ENCODE measurements at regions not wholly inside any gene's neighbourhood (a gene's known extent, or its start where the extent isn't known, plus 50 kb on each side); places are given as distances from the start of the nearest gene placed in this dataset.

GRCh38 chr11:42232673-42233072 lies 773.2 kb upstream of the LRRC4C start:
- DNase-seq (ENCODE audit: low read depth) = no peak
- no peak overlapping the region for H3K4me3 ChIP-seq (ENCODE audit: low read depth, low read length)
- TF ChIP-seq CTCF (IDR thresholded peaks at IDR 0.05; ENCODE audit: control insufficient read depth, extremely low read depth, insufficient read depth) = no peak

GRCh38 chr11:42234451-42234951 lies 775.0 kb upstream of the LRRC4C start:
- no peak for DNase-seq (ENCODE audit: low read depth)
- H3K4me3 ChIP-seq (ENCODE audit: low read depth, low read length) = no peak overlapping the region
- TF ChIP-seq CTCF (IDR thresholded peaks at IDR 0.05; ENCODE audit: control insufficient read depth, extremely low read depth, insufficient read depth) = no peak

GRCh38 chr11:42237701-42238235 lies 778.3 kb upstream of the LRRC4C start:
- DNase-seq (ENCODE audit: low read depth) = no peak
- no peak overlapping the region for H3K4me3 ChIP-seq (ENCODE audit: low read depth, low read length)
- no peak for TF ChIP-seq CTCF (IDR thresholded peaks at IDR 0.05; ENCODE audit: control insufficient read depth, extremely low read depth, insufficient read depth)

- no peak for TF ChIP-seq CTCF (IDR thresholded peaks at IDR 0.05; ENCODE audit: control insufficient read depth, extremely low read depth, insufficient read depth)
- H3K4me3 ChIP-seq (ENCODE audit: low read depth, low read length) = no peak overlapping the region
- DNase-seq (ENCODE audit: low read depth) = peak; percentile 46
These were observed 779.7 kb upstream of the LRRC4C start for GRCh38 chr11:42239188-42239587.

- DNase-seq (ENCODE audit: low read depth) = no peak
These were observed 783.9 kb upstream of the LRRC4C start for GRCh38 chr11:42243385-42243784.

GRCh38 chr11:42244376-42244775 lies 784.9 kb upstream of the LRRC4C start:
- no peak for DNase-seq (ENCODE audit: low read depth)
- no peak overlapping the region for H3K4me3 ChIP-seq (ENCODE audit: low read depth, low read length)
- TF ChIP-seq CTCF (IDR thresholded peaks at IDR 0.05; ENCODE audit: control insufficient read depth, extremely low read depth, insufficient read depth) = no peak

More at GRCh38 chr11:42243385-42243784, 783.9 kb upstream of the LRRC4C start:
- no peak overlapping the region for H3K4me3 ChIP-seq (ENCODE audit: low read depth, low read length)
- no peak for TF ChIP-seq CTCF (IDR thresholded peaks at IDR 0.05; ENCODE audit: control insufficient read depth, extremely low read depth, insufficient read depth)

- TF ChIP-seq CTCF (IDR thresholded peaks at IDR 0.05; ENCODE audit: control insufficient read depth, extremely low read depth, insufficient read depth) = no peak
- DNase-seq (ENCODE audit: low read depth) = no peak
These were observed 789.9 kb upstream of the LRRC4C start for GRCh38 chr11:42249401-42249800.

More at GRCh38 chr11:42249401-42249800, 789.9 kb upstream of the LRRC4C start:
- no peak overlapping the region for H3K4me3 ChIP-seq (ENCODE audit: low read depth, low read length)
